HG03196 (cell line): ENCODE measurements at regions not wholly inside any gene's neighbourhood (a gene's known extent, or its start where the extent isn't known, plus 50 kb on each side); places are given as distances from the start of the nearest gene placed in this dataset.

ENCODE experiments used
- ATAC-seq: cut with Tn5 transposase; IDR thresholded peaks from one replicate; pipeline ENCODE4 v1.9.1; 2021; ENCODE audit not compliant: unreplicated experiment

GRCh38 chr13:90171649-90172048, 1175.8 kb upstream of the MIR17HG start:
- no peak for ATAC-seq

- no peak for ATAC-seq
These were observed 1170.0 kb upstream of the MIR17HG start for GRCh38 chr13:90177512-90177911.

GRCh38 chr13:90184355-90184754, 1163.1 kb upstream of the MIR17HG start:
- no peak for ATAC-seq

GRCh38 chr13:90185734-90186133, 1161.8 kb upstream of the MIR17HG start:
- ATAC-seq: no peak

GRCh38 chr13:90187478-90188350, 1159.8 kb upstream of the MIR17HG start:
- no peak for ATAC-seq

- no peak for ATAC-seq
These were observed 1159.2 kb upstream of the MIR17HG start for GRCh38 chr13:90188351-90188636.

- no peak for ATAC-seq
These were observed 1149.8 kb upstream of the MIR17HG start for GRCh38 chr13:90197722-90198121.

GRCh38 chr13:90201202-90201601, 1146.3 kb upstream of the MIR17HG start:
- no peak for ATAC-seq

GRCh38 chr13:90201676-90202460, 1145.6 kb upstream of the MIR17HG start:
- no peak for ATAC-seq

GRCh38 chr13:90205081-90205480, 1142.4 kb upstream of the MIR17HG start:
- no peak for ATAC-seq

- no peak for ATAC-seq
These were observed 1141.6 kb upstream of the MIR17HG start for GRCh38 chr13:90205911-90206310.

- ATAC-seq: no peak
These were observed 1130.2 kb upstream of the MIR17HG start for GRCh38 chr13:90217275-90217674.

GRCh38 chr13:90222758-90223157, 1124.7 kb upstream of the MIR17HG start:
- no peak for ATAC-seq

- no peak for ATAC-seq
These were observed 1117.2 kb upstream of the MIR17HG start for GRCh38 chr13:90230311-90230710.

GRCh38 chr13:90232291-90232690, 1115.2 kb upstream of the MIR17HG start:
- ATAC-seq: no peak

GRCh38 chr13:90233933-90234672, 1113.4 kb upstream of the MIR17HG start:
- no peak for ATAC-seq

GRCh38 chr13:90237852-90238251, 1109.6 kb upstream of the MIR17HG start:
- no peak for ATAC-seq

GRCh38 chr13:90238413-90238812, 1109.1 kb upstream of the MIR17HG start:
- ATAC-seq: no peak

GRCh38 chr13:90239130-90239529, 1108.4 kb upstream of the MIR17HG start:
- no peak for ATAC-seq

- no peak for ATAC-seq
These were observed 1101.5 kb upstream of the MIR17HG start for GRCh38 chr13:90246005-90246404.

- no peak for ATAC-seq
These were observed 1100.7 kb upstream of the MIR17HG start for GRCh38 chr13:90246687-90247345.
